DOHH2 (cell line): ENCODE measurements at regions not wholly inside any gene's neighbourhood (a gene's known extent, or its start where the extent isn't known, plus 50 kb on each side); places are given as distances from the start of the nearest gene placed in this dataset.

ENCODE experiments used
- H3F3A ChIP-seq: fragments of 200-600 bp; sonication (generic), shearing (Covaris generic); 2 replicates; pipeline ENCODE4 v1.6.0; 2016; ENCODE audit warnings: antibody characterized with exemption, mild to moderate bottlenecking; ENCODE audit not compliant: control insufficient read depth, insufficient read depth
- H3K27ac ChIP-seq: fragments of 200-600 bp; sonication (generic); 2 replicates; pipeline ENCODE4 v1.5.1; 2014; ENCODE audit warnings: low read depth, mild to moderate bottlenecking, low read length, moderate library complexity
- H3K27me3 ChIP-seq: fragments of 200-600 bp; sonication (generic); 2 replicates; pipeline ENCODE4 v1.6.1; 2014; ENCODE audit warnings: mild to moderate bottlenecking, low read length, mixed read lengths; ENCODE audit not compliant: control insufficient read depth
- H3K36me3 ChIP-seq: fragments of 200-600 bp; sonication (generic); 2 replicates; pipeline ENCODE4 v1.6.1; 2014; ENCODE audit warnings: mild to moderate bottlenecking, low read length, moderate library complexity, mixed read lengths; ENCODE audit not compliant: control insufficient read depth
- H3K4me1 ChIP-seq: fragments of 200-600 bp; sonication (generic); 2 replicates; pipeline ENCODE4 v1.6.1; 2014; ENCODE audit warnings: mild to moderate bottlenecking, low read length, mixed read lengths; ENCODE audit not compliant: control insufficient read depth
- H3K4me2 ChIP-seq: fragments of 200-600 bp; sonication (generic); 2 replicates; pipeline ENCODE4 v1.6.0; 2014; ENCODE audit warnings: mild to moderate bottlenecking, low read length, moderate library complexity
- H3K4me3 ChIP-seq: fragments of 200-600 bp; sonication (generic); 2 replicates; pipeline ENCODE4 v1.5.1; 2014; ENCODE audit warnings: mild to moderate bottlenecking, low read length, mixed read lengths
- H3K79me2 ChIP-seq: fragments of 200-600 bp; sonication (generic); 2 replicates; pipeline ENCODE4 v1.6.1; 2014; ENCODE audit warnings: mild to moderate bottlenecking, low read length, mixed read lengths; ENCODE audit not compliant: control insufficient read depth
- H3K9me2 ChIP-seq: fragments of 200-600 bp; sonication (generic); replicated peaks from 2 replicates; pipeline ENCODE4 v1.6.1; 2014; ENCODE audit warnings: mild to moderate bottlenecking, low read length, mixed read lengths; ENCODE audit not compliant: control insufficient read depth
- H3K9me3 ChIP-seq: fragments of 200-600 bp; sonication (generic); 2 replicates; pipeline ENCODE4 v1.6.1; 2014; ENCODE audit warnings: antibody characterized with exemption, low read length, mixed read lengths; ENCODE audit not compliant: control insufficient read depth, insufficient read depth
- H4K20me1 ChIP-seq: fragments of 200-600 bp; sonication (generic); 2 replicates; pipeline ENCODE4 v1.6.0; 2014; ENCODE audit warnings: low read depth, mild to moderate bottlenecking, antibody characterized with exemption, low read length, moderate library complexity; ENCODE audit not compliant: control insufficient read depth, insufficient read depth
- CTCF ChIP-seq: fragments of 200-600 bp; sonication (generic); IDR thresholded peaks from one replicate; pipeline ENCODE4 v1.5.1; 2014; ENCODE audit warnings: antibody characterized with exemption, mild to moderate bottlenecking, low read depth, low read length; ENCODE audit not compliant: poor library complexity, severe bottlenecking
- EZH2phosphoT487 ChIP-seq: fragments of 200-600 bp; sonication (generic); IDR thresholded peaks from 2 replicates; pipeline ENCODE4 v1.6.1; 2017; ENCODE audit warnings: borderline replicate concordance, mild to moderate bottlenecking, antibody characterized with exemption, low read length, moderate library complexity, mixed read lengths

- TF ChIP-seq EZH2phosphoT487 (no peak), CTCF (no peak)
- Histone ChIP-seq H3K9me2 (no peaks in the 10 kb centered on the region), H3K27ac (no peak overlapping the region), H3F3A (no peaks in the 10 kb centered on the region), H3K4me2 (no peak overlapping the region), H3K9me3 (no peaks in the 10 kb centered on the region), H3K27me3 (no peaks in the 10 kb centered on the region), H3K4me3 (no peak overlapping the region), H4K20me1 (no peaks in the 10 kb centered on the region), H3K4me1 (no peaks in the 10 kb centered on the region), H3K36me3 (no peaks in the 10 kb centered on the region), H3K79me2 (no peaks in the 10 kb centered on the region)
These were observed 443.2 kb downstream of the RPS24 start for GRCh38 chr10:78476844-78477243.

- Histone ChIP-seq H4K20me1 (no peaks in the 10 kb centered on the region), H3K4me2 (no peak overlapping the region), H3K79me2 (no peaks in the 10 kb centered on the region), H3K4me3 (no peak overlapping the region), H3K27ac (no peak overlapping the region), H3F3A (no peaks in the 10 kb centered on the region), H3K36me3 (no peaks in the 10 kb centered on the region), H3K27me3 (0 out of 2 replicates have a peak, but pooled peaks cover 2% of the 10 kb centered on the region), H3K4me1 (no peaks in the 10 kb centered on the region), H3K9me3 (no peaks in the 10 kb centered on the region), H3K9me2 (no peaks in the 10 kb centered on the region)
- no peak for TF ChIP-seq CTCF
- TF ChIP-seq EZH2phosphoT487 = no peak
These were observed 445.3 kb downstream of the RPS24 start for GRCh38 chr10:78478919-78479318.

- Histone ChIP-seq H3K4me2 (no peak overlapping the region), H3K27ac (no peak overlapping the region), H3K27me3 (0 out of 2 replicates have a peak, but pooled peaks cover 2% of the 10 kb centered on the region), H3K36me3 (no peaks in the 10 kb centered on the region), H3K4me1 (no peaks in the 10 kb centered on the region), H4K20me1 (no peaks in the 10 kb centered on the region), H3K79me2 (no peaks in the 10 kb centered on the region), H3K9me2 (no peaks in the 10 kb centered on the region), H3K4me3 (no peak overlapping the region), H3F3A (no peaks in the 10 kb centered on the region), H3K9me3 (no peaks in the 10 kb centered on the region)
- TF ChIP-seq EZH2phosphoT487 (no peak), CTCF (no peak)
These were observed 445.8 kb downstream of the RPS24 start for GRCh38 chr10:78479467-78479866.
